Osteoblast (primary cell): ENCODE measurements at regions not wholly inside any gene's neighbourhood (a gene's known extent, or its start where the extent isn't known, plus 50 kb on each side); places are given as distances from the start of the nearest gene placed in this dataset.
A peak's percentile ranks its signal among the peaks of the same experiment; 100 is the strongest.

Experiments
- DNase-seq: peaks from one replicate; pipeline ENCODE4 v3.0.0; 2011; ENCODE audit warnings: low spot score, mixed read lengths; ENCODE audit not compliant: insufficient read length; ENCODE audit errors: missing footprints
- H2AFZ ChIP-seq: 2 replicates; pipeline ENCODE4 v1.6.0; 2011; ENCODE audit warnings: mild to moderate bottlenecking, low read length
- H3K27ac ChIP-seq: 2 replicates; pipeline ENCODE4 v1.5.1; 2011; ENCODE audit warnings: mild to moderate bottlenecking, low read depth, low read length, moderate library complexity
- H3K27me3 ChIP-seq: 2 replicates; pipeline ENCODE4 v1.6.0; 2012; ENCODE audit warnings: mild to moderate bottlenecking, control low read depth, inconsistent platforms, low read length, moderate library complexity; ENCODE audit not compliant: insufficient read depth
- H3K36me3 ChIP-seq: 2 replicates; pipeline ENCODE4 v1.5.1; 2011; ENCODE audit warnings: mild to moderate bottlenecking, low read length, control low read depth, moderate library complexity; ENCODE audit not compliant: insufficient read depth
- H3K4me1 ChIP-seq: 2 replicates; pipeline ENCODE4 v1.5.1; 2011; ENCODE audit warnings: mild to moderate bottlenecking, low read length, control low read depth, moderate library complexity; ENCODE audit not compliant: insufficient read depth
- H3K4me2 ChIP-seq: 2 replicates; pipeline ENCODE4 v1.6.0; 2011; ENCODE audit warnings: mild to moderate bottlenecking, low read length; ENCODE audit not compliant: insufficient read depth
- H3K4me3 ChIP-seq: fragments of 200-600 bp; sonication (generic); 3 replicates; pipeline ENCODE4 v1.5.1; 2012; ENCODE audit warnings: mild to moderate bottlenecking, low read length, inconsistent platforms; ENCODE audit not compliant: insufficient read depth
- H3K79me2 ChIP-seq: 2 replicates; pipeline ENCODE4 v1.6.0; 2012; ENCODE audit warnings: mild to moderate bottlenecking, low read length, control low read depth, inconsistent platforms; ENCODE audit not compliant: insufficient read depth
- H3K9me3 ChIP-seq: 2 replicates; pipeline ENCODE4 v1.5.1; 2011; ENCODE audit warnings: low read depth, low read length, control low read depth
- H4K20me1 ChIP-seq: 2 replicates; pipeline ENCODE4 v1.6.0; 2012; ENCODE audit warnings: mild to moderate bottlenecking, low read length, control low read depth; ENCODE audit not compliant: insufficient read depth
- CTCF ChIP-seq: IDR thresholded peaks from 2 replicates; pipeline ENCODE4 v1.5.1; 2011; ENCODE audit warnings: mild to moderate bottlenecking, low read depth, low read length, moderate library complexity; ENCODE audit errors: extremely low read depth

GRCh38 chr4:79266136-79266535 is 59.7 kb downstream of the NAA11 start:
- Histone ChIP-seq H3K4me1 (no peaks in the 10 kb centered on the region), H3K27me3 (no peaks in the 10 kb centered on the region), H3K36me3 (no peaks in the 10 kb centered on the region), H3K4me3 (no peak overlapping the region), H3K79me2 (no peaks in the 10 kb centered on the region), H3K4me2 (no peak overlapping the region), H3K27ac (no peak overlapping the region), H4K20me1 (no peaks in the 10 kb centered on the region), H3K9me3 (no peaks in the 10 kb centered on the region), H2AFZ (no peak overlapping the region)
- no peak for TF ChIP-seq CTCF
- no peak for DNase-seq

- Histone ChIP-seq H3K27me3 (no peaks in the 10 kb centered on the region), H4K20me1 (no peaks in the 10 kb centered on the region), H3K9me3 (no peaks in the 10 kb centered on the region), H3K79me2 (no peaks in the 10 kb centered on the region), H3K27ac (no peak overlapping the region), H2AFZ (no peak overlapping the region), H3K4me1 (no peaks in the 10 kb centered on the region), H3K4me3 (no peak overlapping the region), H3K36me3 (no peaks in the 10 kb centered on the region), H3K4me2 (no peak overlapping the region)
- DNase-seq = peak; percentile 27
- no peak for TF ChIP-seq CTCF
Measured at GRCh38 chr4:79259242-79259641, 66.6 kb downstream of the NAA11 start.

GRCh38 chr4:79258614-79259176 is 67.2 kb downstream of the NAA11 start:
- H3K36me3 ChIP-seq = no peaks in the 10 kb centered on the region

More at GRCh38 chr4:79258614-79259176, 67.2 kb downstream of the NAA11 start:
- no peak for TF ChIP-seq CTCF
- no peak overlapping the region for H3K27ac ChIP-seq
- H3K4me3 ChIP-seq = no peak overlapping the region
- no peak overlapping the region for H3K4me2 ChIP-seq
- no peaks in the 10 kb centered on the region for H4K20me1 ChIP-seq
- no peaks in the 10 kb centered on the region for H3K79me2 ChIP-seq
- no peaks in the 10 kb centered on the region for H3K4me1 ChIP-seq
- no peaks in the 10 kb centered on the region for H3K27me3 ChIP-seq
- H3K9me3 ChIP-seq = no peaks in the 10 kb centered on the region
- no peak overlapping the region for H2AFZ ChIP-seq
- peak; percentile 34 for DNase-seq
